Bronchial epithelial cell (primary cell): ENCODE measurements at regions not wholly inside any gene's neighbourhood (a gene's known extent, or its start where the extent isn't known, plus 50 kb on each side); places are given as distances from the start of the nearest gene placed in this dataset.
A peak's percentile ranks its signal among the peaks of the same experiment; 100 is the strongest.

Source experiments
- DNase-seq: peaks from one replicate; pipeline ENCODE4 v3.0.0-alpha.2; 2010; ENCODE audit warnings: low read depth
- FAIRE-seq: peaks from 2 replicates; lab custom pipeline; 2011; peaks lifted over from hg19 to GRCh38; lab: Jason Lieb, UNC
- H3K27me3 ChIP-seq: 2 replicates; pipeline ENCODE4 v1.5.1; 2011; ENCODE audit warnings: low read length; ENCODE audit not compliant: control insufficient read depth, insufficient read depth
- H3K36me3 ChIP-seq: 2 replicates; pipeline ENCODE4 v1.5.1; 2011; ENCODE audit warnings: low read length; ENCODE audit not compliant: control insufficient read depth, insufficient read depth
- H3K4me3 ChIP-seq: 2 replicates; pipeline ENCODE4 v1.5.1; 2011; ENCODE audit warnings: mild to moderate bottlenecking, low read depth, low read length, control low read depth
- TF ChIP-seq, protein P1 (sequence below): IDR thresholded peaks from 2 replicates; pipeline ENCODE4 v1.5.1; 2011; ENCODE audit warnings: mild to moderate bottlenecking, moderate library complexity, low read length, control low read depth, inconsistent platforms; ENCODE audit not compliant: insufficient read depth, severe bottlenecking

DNA sequence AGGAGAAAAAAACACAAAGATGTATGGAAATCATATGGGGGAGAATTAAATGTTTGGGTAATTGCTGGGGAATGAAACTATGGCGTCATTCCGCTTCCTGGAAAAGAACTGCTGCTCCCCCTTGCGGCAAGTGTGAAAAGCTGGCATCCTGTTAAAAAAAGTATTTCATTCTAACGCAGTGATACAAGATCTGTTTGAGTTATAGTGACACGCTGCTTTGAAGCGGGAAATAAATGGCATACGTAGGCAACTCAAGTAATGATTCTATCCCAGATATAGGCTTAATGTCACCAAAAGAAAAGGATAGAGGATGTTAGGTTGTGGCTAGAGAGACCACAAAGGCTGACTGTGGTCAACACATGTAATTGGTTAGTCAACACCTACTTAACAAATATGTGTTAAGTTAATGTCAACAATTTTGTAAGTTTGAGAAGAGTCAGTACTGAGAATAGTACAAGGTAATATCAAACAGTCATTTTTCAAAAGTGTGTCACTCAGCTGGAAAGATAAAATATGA, 70.2 kb upstream of the ALDH1A1 start:
- peak; percentile 71 for DNase-seq
- Histone ChIP-seq H3K4me3 (no peak overlapping the region), H3K36me3 (no peaks in the 10 kb centered on the region), H3K27me3 (no peaks in the 10 kb centered on the region)
- TF ChIP-seq, protein P1, sequence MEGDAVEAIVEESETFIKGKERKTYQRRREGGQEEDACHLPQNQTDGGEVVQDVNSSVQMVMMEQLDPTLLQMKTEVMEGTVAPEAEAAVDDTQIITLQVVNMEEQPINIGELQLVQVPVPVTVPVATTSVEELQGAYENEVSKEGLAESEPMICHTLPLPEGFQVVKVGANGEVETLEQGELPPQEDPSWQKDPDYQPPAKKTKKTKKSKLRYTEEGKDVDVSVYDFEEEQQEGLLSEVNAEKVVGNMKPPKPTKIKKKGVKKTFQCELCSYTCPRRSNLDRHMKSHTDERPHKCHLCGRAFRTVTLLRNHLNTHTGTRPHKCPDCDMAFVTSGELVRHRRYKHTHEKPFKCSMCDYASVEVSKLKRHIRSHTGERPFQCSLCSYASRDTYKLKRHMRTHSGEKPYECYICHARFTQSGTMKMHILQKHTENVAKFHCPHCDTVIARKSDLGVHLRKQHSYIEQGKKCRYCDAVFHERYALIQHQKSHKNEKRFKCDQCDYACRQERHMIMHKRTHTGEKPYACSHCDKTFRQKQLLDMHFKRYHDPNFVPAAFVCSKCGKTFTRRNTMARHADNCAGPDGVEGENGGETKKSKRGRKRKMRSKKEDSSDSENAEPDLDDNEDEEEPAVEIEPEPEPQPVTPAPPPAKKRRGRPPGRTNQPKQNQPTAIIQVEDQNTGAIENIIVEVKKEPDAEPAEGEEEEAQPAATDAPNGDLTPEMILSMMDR: peak; percentile 77
- FAIRE-seq: no peak

DNA sequence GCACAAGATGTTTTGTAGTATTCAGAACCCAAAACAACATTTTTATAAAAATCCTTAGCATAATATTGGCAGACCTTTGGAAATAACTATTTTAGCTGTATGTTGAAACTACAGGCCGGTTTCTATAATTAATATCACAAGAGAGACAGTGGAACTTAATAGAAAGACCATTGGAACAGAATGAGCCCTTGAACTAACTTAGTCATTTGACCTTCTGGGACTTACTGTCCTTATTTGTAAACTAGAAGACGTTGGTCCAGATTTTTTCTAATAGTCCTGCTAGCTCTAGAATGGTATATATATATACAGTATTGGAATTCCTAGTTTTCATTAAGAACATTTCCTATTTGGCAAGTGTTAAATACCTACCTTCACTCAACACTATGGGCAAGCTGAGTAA, 69.5 kb upstream of the ALDH1A1 start:
- no peak for DNase-seq
- no peaks in the 10 kb centered on the region for H3K27me3 ChIP-seq
- TF ChIP-seq, protein P1: no peak
- H3K36me3 ChIP-seq: no peaks in the 10 kb centered on the region
- no peak for FAIRE-seq
- no peak overlapping the region for H3K4me3 ChIP-seq

DNA sequence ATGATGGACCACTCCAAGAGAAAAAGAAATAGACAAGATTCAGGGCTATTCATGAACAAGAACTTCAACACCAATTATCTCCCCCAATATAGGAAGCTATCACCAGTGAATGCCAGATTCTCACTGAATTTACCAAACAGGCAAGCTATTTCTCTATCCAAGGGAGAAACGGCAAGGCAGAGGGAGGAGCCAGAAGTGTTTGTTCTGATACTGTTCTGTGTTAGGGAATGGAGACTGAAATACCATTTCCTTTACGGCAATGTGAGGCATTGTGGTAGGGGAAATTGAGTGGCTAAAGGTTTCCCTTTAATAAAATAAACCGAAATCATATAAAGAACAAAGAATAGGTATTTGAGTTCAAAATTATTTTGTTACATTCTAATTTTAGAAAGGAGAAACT, 68.0 kb upstream of the ALDH1A1 start:
- TF ChIP-seq, protein P1: no peak
- DNase-seq (no peak), FAIRE-seq (no peak)
- H3K4me3 ChIP-seq: no peak overlapping the region
- no peaks in the 10 kb centered on the region for H3K36me3 ChIP-seq
- no peaks in the 10 kb centered on the region for H3K27me3 ChIP-seq

DNA sequence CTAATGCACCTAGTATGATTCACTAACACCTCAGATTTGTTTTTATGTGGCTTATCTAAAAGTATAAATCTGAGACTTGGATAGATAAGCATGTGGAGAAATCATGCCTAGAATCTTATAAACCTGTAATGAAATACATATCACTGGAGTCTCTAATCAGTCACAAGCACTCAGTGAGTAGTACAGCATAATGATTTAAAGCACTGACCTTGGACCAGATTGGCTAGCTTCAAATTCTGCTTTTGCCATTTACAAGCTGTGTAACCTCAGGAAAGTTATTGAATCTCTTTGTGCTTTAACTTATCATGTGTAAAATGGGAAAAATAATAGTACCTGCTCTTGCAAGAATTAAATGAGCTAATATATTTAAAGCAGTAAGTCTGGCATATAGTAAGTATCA, 61.2 kb upstream of the ALDH1A1 start:
- FAIRE-seq: no peak
- TF ChIP-seq, protein P1: no peak
- DNase-seq: no peak
- Histone ChIP-seq H3K27me3 (no peaks in the 10 kb centered on the region), H3K4me3 (no peak overlapping the region), H3K36me3 (no peaks in the 10 kb centered on the region)

DNA sequence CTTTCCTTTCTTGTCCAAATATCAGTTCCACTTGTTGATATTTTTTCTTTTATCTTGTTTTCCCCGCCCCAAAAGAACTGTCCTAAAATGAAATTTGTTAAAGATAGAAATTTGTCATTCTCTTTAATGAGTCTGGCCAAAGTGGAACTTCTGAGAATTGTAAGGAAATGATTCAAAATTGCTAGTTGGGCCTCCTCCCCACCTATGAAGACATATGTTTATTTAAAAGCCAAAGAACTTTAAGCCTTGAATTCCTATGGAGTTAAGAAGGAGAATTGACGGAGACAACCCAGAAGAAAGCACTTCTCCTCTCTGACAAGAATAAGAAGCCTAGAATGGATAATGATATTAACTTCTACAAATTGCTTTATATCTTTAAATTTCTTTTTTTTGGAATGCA, 59.1 kb upstream of the ALDH1A1 start:
- DNase-seq: no peak
- no peak for FAIRE-seq
- H3K36me3 ChIP-seq: no peaks in the 10 kb centered on the region
- H3K27me3 ChIP-seq: no peaks in the 10 kb centered on the region
- TF ChIP-seq, protein P1: no peak
- no peak overlapping the region for H3K4me3 ChIP-seq

DNA sequence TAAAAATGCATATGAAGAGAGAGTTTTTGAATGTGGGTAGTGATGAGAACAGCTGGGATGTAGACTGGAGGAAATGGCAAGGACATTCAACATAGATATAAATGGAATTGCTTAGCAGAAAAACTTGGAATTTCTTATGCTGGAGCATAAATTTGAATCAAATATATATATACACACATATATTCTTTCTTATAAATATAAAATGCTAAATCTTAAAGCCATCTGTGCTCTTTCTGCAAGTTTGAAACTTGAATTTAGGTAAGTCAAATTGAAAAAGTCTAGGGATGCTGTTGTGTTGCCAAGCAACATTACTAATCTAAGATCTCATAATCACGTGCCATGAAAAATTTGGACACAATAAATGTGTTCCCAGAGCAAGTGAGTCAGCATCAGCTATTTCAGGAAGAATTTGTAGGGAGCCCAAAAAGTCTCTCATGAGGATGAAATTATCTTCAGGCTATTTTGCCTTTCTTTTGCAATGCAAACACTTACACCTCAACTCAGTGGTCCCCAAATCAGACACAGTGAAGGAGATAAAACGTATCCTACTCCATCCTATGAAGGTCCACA, 58.4 kb upstream of the ALDH1A1 start:
- DNase-seq (no peak), FAIRE-seq (no peak)
- TF ChIP-seq, protein P1: no peak
- H3K36me3 ChIP-seq: no peaks in the 10 kb centered on the region
- no peaks in the 10 kb centered on the region for H3K27me3 ChIP-seq
- no peak overlapping the region for H3K4me3 ChIP-seq
